D721Med (cell line): ENCODE measurements at regions not wholly inside any gene's neighbourhood (a gene's known extent, or its start where the extent isn't known, plus 50 kb on each side); places are given as distances from the start of the nearest gene placed in this dataset.

Source experiments
- DNase-seq: peaks from one replicate; pipeline ENCODE4 v3.0.0; 2011; ENCODE audit warnings: low spot score; ENCODE audit not compliant: insufficient read length
- FAIRE-seq: peaks from 2 replicates; lab custom pipeline; 2011; peaks lifted over from hg19 to GRCh38; lab: Jason Lieb, UNC
- CTCF ChIP-seq: IDR thresholded peaks from 2 replicates; pipeline ENCODE4 v1.5.1; 2012; ENCODE audit warnings: mild to moderate bottlenecking, control low read depth; ENCODE audit not compliant: insufficient read depth; ENCODE audit errors: missing control alignments

- FAIRE-seq: no peak
- TF ChIP-seq CTCF: no peak
These were observed 139.3 kb downstream of the MRPL14 start for GRCh38 chr6:43987838-43988439.

DNA sequence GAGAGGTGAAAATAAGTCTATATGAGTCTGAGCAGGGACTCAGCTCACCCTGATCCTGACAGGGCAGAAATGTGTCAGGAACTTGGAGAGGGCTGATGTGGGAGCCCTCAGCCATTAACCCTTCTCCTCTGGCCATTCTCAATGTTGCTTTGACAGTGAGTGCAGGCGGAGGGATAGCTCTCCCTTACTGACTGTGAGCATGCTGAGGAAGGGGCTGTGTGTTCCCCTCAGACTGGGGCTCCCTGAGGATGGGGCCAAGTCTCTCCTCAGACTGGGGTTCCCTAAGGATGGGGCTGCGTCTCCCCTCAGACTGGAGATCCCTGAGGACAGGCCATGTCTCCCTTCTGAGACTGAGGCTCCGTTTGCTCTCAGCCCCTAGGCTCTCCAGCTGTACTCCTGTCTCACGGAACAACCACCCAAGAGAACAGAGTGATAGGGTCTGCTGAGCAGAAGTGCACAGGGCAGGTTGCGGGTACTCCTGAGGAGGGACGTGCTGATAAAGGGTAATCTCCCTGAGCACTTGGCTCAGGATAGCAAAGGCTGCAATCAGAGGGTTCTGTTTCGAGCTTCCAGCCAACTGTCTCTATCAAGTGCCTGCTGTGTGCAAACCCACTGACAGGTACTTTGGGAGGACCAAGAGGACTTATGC is 141.0 kb downstream of the MRPL14 start:
- no peak for TF ChIP-seq CTCF
- FAIRE-seq (no peak), DNase-seq (no peak)

More at GRCh38 chr6:43987838-43988439, 139.3 kb downstream of the MRPL14 start:
- DNase-seq: no peak

GRCh38 chr6:43985329-43985728 is 141.9 kb downstream of the MRPL14 start:
- no peak for TF ChIP-seq CTCF
- FAIRE-seq (no peak), DNase-seq (no peak)

GRCh38 chr6:43984442-43985321 is 142.6 kb downstream of the MRPL14 start:
- FAIRE-seq: no peak
- no peak for TF ChIP-seq CTCF
- DNase-seq: no peak

- DNase-seq (no peak), FAIRE-seq (no peak)
- no peak for TF ChIP-seq CTCF
These were observed 143.6 kb downstream of the MRPL14 start for GRCh38 chr6:43983632-43984031.

DNA sequence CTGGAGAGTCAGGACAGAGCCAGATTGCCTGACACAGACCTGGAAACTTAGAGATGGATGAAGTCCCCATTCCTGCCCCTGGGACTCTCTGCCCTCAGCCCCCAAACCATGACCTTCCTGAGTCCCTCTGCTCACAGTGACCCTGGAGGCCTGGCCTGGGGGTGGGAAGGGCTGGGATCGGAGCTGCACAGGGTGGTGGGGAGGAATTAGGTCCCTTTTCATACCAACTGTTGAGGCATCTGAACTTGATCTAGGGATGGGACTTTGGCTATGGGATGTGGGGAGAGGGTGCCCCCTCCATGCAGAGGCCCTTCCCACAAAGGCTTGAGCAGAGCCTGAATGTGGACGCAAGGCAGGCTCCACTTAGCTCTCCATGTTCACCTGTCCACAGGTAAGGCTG is 144.1 kb downstream of the MRPL14 start:
- TF ChIP-seq CTCF: no peak
- FAIRE-seq: no peak
- no peak for DNase-seq
